NCI-H2107 (cell line): ENCODE measurements at regions not wholly inside any gene's neighbourhood (a gene's known extent, or its start where the extent isn't known, plus 50 kb on each side); places are given as distances from the start of the nearest gene placed in this dataset.

Experiments
- DNase-seq: peaks from one replicate; lab custom pipeline; 2025; lab: John Stamatoyannopoulos, UW

- no peak for DNase-seq
Observed at GRCh38 chrX:68947882-68948605, 119.2 kb downstream of the EFNB1 start.

- no peak for DNase-seq
Observed at GRCh38 chrX:68945603-68946228, 116.9 kb downstream of the EFNB1 start.

DNA sequence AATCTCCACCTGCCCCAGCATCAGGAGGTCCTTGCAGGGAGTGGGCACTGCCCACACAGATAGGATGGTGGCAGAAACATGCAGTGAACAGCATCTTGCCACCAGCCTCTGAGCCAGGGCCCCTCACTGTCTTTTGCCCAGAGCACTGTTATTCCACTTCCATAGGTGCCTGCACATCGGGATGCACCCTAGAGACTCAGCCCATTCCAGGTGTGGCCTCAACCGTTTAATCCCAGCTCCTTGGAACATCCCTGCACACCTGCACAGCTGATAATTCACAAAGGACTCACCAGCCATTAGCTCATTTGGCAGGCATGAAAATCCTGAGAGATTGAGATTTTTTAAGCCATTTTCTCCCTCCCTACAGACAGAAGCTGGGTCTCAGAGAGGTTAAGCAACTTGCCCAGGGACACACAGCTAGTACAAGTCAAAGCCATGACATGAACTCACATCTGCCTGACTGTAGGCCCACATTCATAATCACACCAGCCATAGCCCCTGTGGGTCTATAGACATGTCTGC, 116.3 kb downstream of the EFNB1 start:
- DNase-seq: no peak

GRCh38 chrX:68944211-68944610, 115.4 kb downstream of the EFNB1 start:
- DNase-seq: no peak

- DNase-seq: no peak
Observed at GRCh38 chrX:68942840-68943239, 114.0 kb downstream of the EFNB1 start.

- no peak for DNase-seq
Observed at GRCh38 chrX:68942104-68942503, 113.3 kb downstream of the EFNB1 start.

DNA sequence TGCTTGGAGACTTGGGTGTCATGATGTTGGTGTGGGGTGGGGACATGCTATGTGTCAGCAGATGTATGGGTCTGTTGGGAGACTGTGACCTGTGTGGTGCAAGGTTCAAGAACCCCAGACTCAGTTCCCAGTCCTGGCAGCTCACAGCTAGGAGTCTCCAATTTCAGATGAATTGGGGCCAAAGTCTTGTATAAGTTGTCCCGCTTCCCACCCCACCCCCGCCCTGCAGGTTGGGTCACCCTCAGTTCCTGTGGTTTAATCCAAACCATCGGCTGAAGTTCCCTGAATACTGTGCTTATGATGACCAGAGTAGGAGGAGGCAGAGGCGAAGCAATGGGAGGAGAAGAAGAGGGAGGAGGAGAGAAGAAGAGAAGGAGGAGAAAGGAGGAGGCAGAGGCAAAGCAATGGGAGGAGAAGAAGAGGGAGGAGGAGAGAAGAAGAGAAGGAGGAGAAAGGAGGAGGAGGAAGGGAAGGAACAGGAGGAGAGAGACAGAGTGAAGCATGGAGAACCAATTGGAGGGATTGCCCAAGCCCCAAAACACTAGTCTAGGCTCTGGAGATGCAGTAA, 112.6 kb downstream of the EFNB1 start:
- no peak for DNase-seq

GRCh38 chrX:68940601-68941000, 111.8 kb downstream of the EFNB1 start:
- DNase-seq: no peak

GRCh38 chrX:68939868-68940267, 111.0 kb downstream of the EFNB1 start:
- DNase-seq: no peak

DNA sequence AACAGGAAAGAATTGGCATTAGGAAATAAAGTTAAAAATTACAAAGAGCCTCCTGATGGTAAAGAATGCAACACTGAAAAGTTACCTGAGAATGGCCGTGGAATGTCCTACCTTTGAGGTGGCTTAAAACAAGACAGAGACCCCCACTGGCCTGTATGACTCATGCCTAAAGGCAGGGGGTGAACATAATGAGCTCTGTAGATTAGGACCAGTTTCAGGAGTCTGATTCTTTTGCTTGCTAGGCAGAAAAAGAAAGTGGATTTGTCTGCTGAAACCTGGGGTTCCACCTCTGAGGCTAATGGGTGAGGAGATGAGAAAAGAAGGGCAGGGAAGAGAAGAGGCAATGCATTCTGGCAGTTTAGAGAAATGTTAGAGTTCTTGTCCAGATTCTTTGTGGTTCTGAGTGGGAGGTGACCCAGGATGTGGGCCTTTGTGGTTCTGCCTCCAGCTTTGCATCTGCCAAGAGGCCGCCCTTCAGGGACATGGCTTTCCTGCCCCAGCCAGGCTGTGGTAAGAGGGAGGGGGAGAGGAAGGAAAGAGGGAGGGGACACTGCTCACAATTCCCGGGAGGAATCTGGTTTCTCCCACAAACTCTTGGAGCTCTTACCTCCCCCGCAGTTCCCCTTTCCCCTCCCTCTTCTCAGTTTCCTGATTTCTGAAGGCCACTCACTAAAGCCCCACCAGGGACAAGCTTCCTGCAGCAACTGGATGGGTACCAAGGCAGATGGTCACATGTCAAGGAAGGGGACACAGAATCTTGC, 109.6 kb downstream of the EFNB1 start:
- DNase-seq: no peak

- no peak for DNase-seq
Observed at GRCh38 chrX:68937581-68937980, 108.8 kb downstream of the EFNB1 start.

GRCh38 chrX:68936608-68937007, 107.8 kb downstream of the EFNB1 start:
- no peak for DNase-seq

DNA sequence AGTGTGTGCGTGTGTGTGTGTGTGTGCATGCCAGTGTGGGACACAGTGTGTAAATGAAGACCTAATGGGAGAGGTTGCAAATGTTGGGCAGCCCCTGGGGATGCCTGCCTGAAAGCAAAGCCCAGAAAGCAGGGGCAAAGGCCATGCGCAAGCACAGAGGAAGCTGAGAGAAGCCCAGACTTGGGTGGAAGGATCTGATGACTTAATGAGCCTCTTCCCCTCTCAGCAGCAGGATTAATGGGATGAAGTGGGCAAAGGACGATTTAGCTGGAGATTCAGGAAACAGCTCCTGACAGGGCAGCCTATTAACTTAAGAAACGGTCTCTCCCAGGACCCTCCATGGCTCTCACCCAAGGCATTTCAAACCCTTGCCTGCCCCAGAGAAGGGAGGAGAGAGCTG, 107.3 kb downstream of the EFNB1 start:
- no peak for DNase-seq

DNA sequence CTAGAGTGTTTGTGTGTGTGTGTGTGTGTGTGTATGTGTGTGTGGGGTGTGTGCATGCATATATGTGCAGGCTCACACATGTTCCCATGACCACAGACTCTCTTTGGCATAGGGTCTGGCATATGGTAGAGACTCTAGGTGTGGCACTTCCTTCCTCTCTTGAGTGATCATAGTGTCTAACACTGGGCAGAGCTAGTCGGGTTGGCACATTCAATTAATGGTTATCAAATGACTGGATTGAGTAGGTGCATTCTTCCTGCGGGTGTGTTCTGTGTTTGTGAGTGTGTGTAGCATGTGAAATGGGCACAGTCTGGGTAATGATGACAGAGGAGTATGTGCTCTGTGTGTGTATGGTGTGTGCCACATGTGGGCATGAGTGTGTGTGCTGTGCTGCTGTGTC, 106.5 kb downstream of the EFNB1 start:
- no peak for DNase-seq

DNA sequence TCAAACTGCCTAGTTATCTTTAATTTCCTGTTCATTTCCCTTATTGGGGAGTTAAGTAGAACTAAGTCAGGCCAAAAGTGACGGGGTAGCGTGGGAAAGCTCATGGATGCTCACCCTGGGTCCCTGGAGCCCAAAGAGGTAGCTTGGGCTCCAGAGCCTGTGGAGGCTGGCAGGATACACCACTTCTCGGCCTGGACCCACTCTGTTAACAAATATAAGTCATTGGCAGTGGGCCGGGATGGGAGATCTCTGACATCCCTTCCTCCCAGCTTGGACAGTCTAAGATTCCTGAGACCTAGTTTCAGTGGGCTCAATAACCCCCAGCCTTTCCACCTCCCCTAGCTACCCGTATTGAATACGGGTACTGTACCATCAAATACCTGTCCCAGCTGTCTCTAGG, 106.1 kb downstream of the EFNB1 start:
- DNase-seq: no peak

DNA sequence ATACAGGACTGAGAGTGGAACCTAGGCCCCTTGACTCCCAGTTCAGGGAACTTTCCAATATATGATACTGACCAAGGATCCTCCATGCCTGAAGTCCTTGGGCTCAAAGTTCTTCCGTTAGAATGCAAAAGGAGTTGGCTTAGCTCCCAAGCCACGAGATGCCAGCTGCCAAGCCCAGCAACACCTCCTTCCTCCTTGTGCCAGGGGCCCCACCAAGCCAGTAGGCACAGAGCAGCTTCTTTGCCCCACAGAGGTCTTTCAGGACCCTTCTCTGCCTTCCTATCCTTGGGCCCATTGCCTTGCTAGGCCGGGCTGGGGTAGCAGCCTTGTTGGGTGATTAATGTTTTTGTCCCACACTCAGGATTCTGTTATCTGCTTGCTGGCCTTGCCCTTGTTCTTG, 105.6 kb downstream of the EFNB1 start:
- no peak for DNase-seq

DNA sequence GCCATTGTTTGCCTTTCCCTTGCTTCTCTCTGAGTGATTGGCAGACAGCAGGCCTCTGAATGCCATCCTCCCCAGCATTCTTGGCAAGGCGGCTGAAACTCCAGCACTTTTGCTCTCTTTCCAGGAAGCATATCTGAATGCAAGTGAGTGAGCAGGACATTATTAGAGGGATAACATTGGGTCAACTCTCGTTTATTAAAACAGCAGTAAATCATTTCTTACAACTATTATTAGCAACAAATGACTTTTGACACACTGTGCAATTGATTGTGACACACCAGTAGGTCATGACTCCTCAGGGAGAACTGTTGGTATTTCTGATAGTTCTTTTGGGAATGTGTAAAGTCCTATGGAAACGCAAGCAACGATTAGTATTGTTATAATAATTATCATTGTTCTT, 103.8 kb downstream of the EFNB1 start:
- DNase-seq: no peak

DNA sequence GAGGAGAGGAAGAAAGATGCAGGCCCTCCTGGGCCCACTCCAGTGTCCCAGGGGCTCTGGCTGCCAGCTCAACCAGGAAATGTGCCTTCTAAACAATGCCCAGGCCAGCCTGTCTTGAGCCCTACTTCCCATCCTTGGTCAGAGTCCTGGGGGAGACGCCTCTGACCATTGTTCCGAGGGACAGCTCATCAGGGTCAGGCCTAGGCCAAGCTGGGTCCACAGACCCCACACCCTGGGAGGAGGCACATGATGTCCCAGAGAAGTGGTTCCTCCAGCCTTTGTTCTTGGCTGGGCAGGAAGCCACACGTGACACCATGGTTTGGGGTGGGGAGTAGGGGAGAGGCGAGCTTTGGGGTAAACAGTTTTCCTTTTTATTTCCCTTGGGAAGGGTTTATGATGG, 102.5 kb downstream of the EFNB1 start:
- no peak for DNase-seq

GRCh38 chrX:68930542-68931317, 101.9 kb downstream of the EFNB1 start:
- no peak for DNase-seq

DNA sequence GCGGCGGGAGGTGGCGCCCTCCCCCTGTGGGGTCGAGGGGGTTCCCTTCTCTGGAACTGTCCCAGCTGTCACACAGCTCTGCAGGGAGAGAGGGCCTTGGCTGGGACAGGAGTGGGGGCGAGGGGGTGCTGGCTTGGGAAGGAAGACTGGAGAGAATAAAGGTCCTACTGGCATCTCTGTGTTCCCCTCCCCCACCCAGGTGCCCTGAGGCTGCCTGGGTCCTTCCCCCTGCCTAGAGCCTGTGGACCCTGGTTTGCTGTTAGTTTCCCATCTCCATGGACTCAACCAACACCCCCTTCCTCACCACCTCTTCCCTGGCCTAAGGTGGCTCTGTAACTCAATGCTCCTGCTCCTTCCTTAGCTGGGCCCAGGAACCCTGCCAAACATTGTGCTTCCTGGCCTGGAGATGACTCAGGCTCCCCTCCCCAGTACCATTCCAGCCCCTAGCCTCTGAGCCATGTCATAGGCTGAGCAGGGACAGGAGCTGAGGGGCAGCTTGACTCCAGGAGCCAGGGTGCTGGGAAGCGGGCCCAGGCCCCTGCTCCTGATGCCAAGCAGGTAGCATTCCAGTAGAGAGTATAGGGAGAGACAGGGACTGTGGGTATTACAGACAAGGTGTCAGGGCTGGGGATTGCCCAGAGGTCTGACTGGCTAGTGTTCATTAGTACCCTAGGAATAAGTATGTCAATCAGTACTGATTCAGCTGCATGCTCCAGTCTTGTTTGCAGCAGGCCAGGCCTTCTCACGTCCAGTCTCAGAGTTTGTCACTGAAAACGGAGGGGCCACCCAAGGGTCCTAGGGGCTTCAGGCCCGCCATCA, 100.7 kb downstream of the EFNB1 start:
- DNase-seq: no peak

GRCh38 chrX:68928401-68928800, 99.6 kb downstream of the EFNB1 start:
- DNase-seq: no peak
